NCI-H460 (cell line): ENCODE measurements at regions not wholly inside any gene's neighbourhood (a gene's known extent, or its start where the extent isn't known, plus 50 kb on each side); places are given as distances from the start of the nearest gene placed in this dataset.
"Not testable (repeated sequence)": the region's sequence is repeated elsewhere in the genome, so short reads cannot be mapped to it uniquely, and the experiment has no call there.

Source experiments
- DNase-seq: peaks from one replicate; pipeline ENCODE4 v3.0.0-alpha.2; 2016; ENCODE audit warnings: low read depth; ENCODE audit errors: extremely low read depth

- DNase-seq, result no peak
Measured at GRCh38 chr6:17013701-17014100, 88.1 kb upstream of the STMND1 start.

GRCh38 chr6:17012421-17013225 is 89.2 kb upstream of the STMND1 start:
- no peak for DNase-seq

GRCh38 chr6:17011985-17012384 is 89.9 kb upstream of the STMND1 start:
- DNase-seq, result no peak

- no peak for DNase-seq
Measured at GRCh38 chr6:17007749-17008148, 94.1 kb upstream of the STMND1 start.

- DNase-seq, result no peak
Measured at GRCh38 chr6:17006543-17006942, 95.3 kb upstream of the STMND1 start.

- no peak for DNase-seq
Measured at GRCh38 chr6:17004269-17004668, 97.6 kb upstream of the STMND1 start.

GRCh38 chr6:17002123-17002522 is 99.7 kb upstream of the STMND1 start:
- no peak for DNase-seq

- DNase-seq, result no peak
Measured at GRCh38 chr6:17001188-17001587, 100.7 kb upstream of the STMND1 start.

GRCh38 chr6:16999491-17000436 is 102.1 kb upstream of the STMND1 start:
- DNase-seq, result no peak

- DNase-seq, result no peak
Measured at GRCh38 chr6:16998461-16998860, 103.4 kb upstream of the STMND1 start.

GRCh38 chr6:16995511-16996250 is 106.2 kb upstream of the STMND1 start:
- DNase-seq, result no peak

- DNase-seq, result no peak
Measured at GRCh38 chr6:16993396-16993795, 108.5 kb upstream of the STMND1 start.

- DNase-seq, result no peak
Measured at GRCh38 chr6:16991981-16992629, 109.7 kb upstream of the STMND1 start.

- DNase-seq, result not testable (repeated sequence)
Measured at GRCh38 chr6:16989976-16990375, 111.9 kb upstream of the STMND1 start.

- no peak for DNase-seq
Measured at GRCh38 chr6:16989382-16989781, 112.5 kb upstream of the STMND1 start.

- no peak for DNase-seq
Measured at GRCh38 chr6:16987996-16988395, 113.9 kb upstream of the STMND1 start.

GRCh38 chr6:16985513-16986284 is 116.2 kb upstream of the STMND1 start:
- DNase-seq, result no peak

- no peak for DNase-seq
Measured at GRCh38 chr6:16982807-16983206, 119.0 kb upstream of the STMND1 start.

- no peak for DNase-seq
Measured at GRCh38 chr6:16979677-16980370, 122.0 kb upstream of the STMND1 start.
